ENCODE measurements at regions not wholly inside any gene's neighbourhood (a gene's known extent, or its start where the extent isn't known, plus 50 kb on each side); places are given as distances from the start of the nearest gene placed in this dataset.

GRCh38 chr1:185421485-185422107 lies 104.6 kb upstream of the IVNS1ABP start:
- TF ChIP-seq EZH2phosphoT487 (IDR thresholded peaks at IDR 0.05; ENCODE audit: borderline replicate concordance, low read length): no peak
- TF ChIP-seq CTCF (IDR thresholded peaks at IDR 0.05; ENCODE audit: low read depth, low read length, poor library complexity, severe bottlenecking): no peak
- Histone ChIP-seq H3F3A (ENCODE audit: control insufficient read depth, insufficient read depth) (no peaks in the 10 kb centered on the region), H3K27me3 (ENCODE audit: control insufficient read depth, low read length) (peaks cover 2% of the 10 kb centered on the region; the same call in 1 of the 2 replicates), H3K36me3 (ENCODE audit: control insufficient read depth, low read length) (no peaks in the 10 kb centered on the region), H4K20me1 (ENCODE audit: control insufficient read depth, insufficient read depth, low read depth, low read length) (no peaks in the 10 kb centered on the region), H3K9me2 (replicated peaks; ENCODE audit: control insufficient read depth, low read length) (no peaks in the 10 kb centered on the region), H3K4me3 (ENCODE audit: low read length) (no peak overlapping the region), H3K9me3 (ENCODE audit: control insufficient read depth, insufficient read depth, low read length) (no peaks in the 10 kb centered on the region), H3K27ac (ENCODE audit: low read depth, low read length) (no peak overlapping the region), H3K4me1 (ENCODE audit: control insufficient read depth, low read length) (no peaks in the 10 kb centered on the region), H3K4me2 (ENCODE audit: low read length) (no peak overlapping the region), H3K79me2 (ENCODE audit: control insufficient read depth, low read length) (no peaks in the 10 kb centered on the region)

GRCh38 chr1:185420588-185421081 lies 103.6 kb upstream of the IVNS1ABP start:
- Histone ChIP-seq H3F3A (ENCODE audit: control insufficient read depth, insufficient read depth) (no peaks in the 10 kb centered on the region), H3K27me3 (ENCODE audit: control insufficient read depth, low read length) (peaks cover 2% of the 10 kb centered on the region; the same call in 1 of the 2 replicates), H3K9me3 (ENCODE audit: control insufficient read depth, insufficient read depth, low read length) (no peaks in the 10 kb centered on the region), H3K79me2 (ENCODE audit: control insufficient read depth, low read length) (no peaks in the 10 kb centered on the region), H3K4me3 (ENCODE audit: low read length) (no peak overlapping the region), H3K4me1 (ENCODE audit: control insufficient read depth, low read length) (no peaks in the 10 kb centered on the region), H3K27ac (ENCODE audit: low read depth, low read length) (no peak overlapping the region), H4K20me1 (ENCODE audit: control insufficient read depth, insufficient read depth, low read depth, low read length) (no peaks in the 10 kb centered on the region), H3K4me2 (ENCODE audit: low read length) (no peak overlapping the region), H3K36me3 (ENCODE audit: control insufficient read depth, low read length) (no peaks in the 10 kb centered on the region), H3K9me2 (replicated peaks; ENCODE audit: control insufficient read depth, low read length) (no peaks in the 10 kb centered on the region)
- TF ChIP-seq CTCF (IDR thresholded peaks at IDR 0.05; ENCODE audit: low read depth, low read length, poor library complexity, severe bottlenecking) (no peak), EZH2phosphoT487 (IDR thresholded peaks at IDR 0.05; ENCODE audit: borderline replicate concordance, low read length) (no peak)

GRCh38 chr1:185419718-185420117 lies 102.7 kb upstream of the IVNS1ABP start:
- H3K27me3 ChIP-seq (ENCODE audit: control insufficient read depth, low read length): peaks cover 2% of the 10 kb centered on the region; the same call in 1 of the 2 replicates
- H3K9me3 ChIP-seq (ENCODE audit: control insufficient read depth, insufficient read depth, low read length): no peaks in the 10 kb centered on the region
- H3K4me3 ChIP-seq (ENCODE audit: low read length): no peak overlapping the region
- no peak overlapping the region for H3K27ac ChIP-seq (ENCODE audit: low read depth, low read length)
- H3K4me1 ChIP-seq (ENCODE audit: control insufficient read depth, low read length): no peaks in the 10 kb centered on the region
- no peaks in the 10 kb centered on the region for H3K36me3 ChIP-seq (ENCODE audit: control insufficient read depth, low read length)
- H3K79me2 ChIP-seq (ENCODE audit: control insufficient read depth, low read length): no peaks in the 10 kb centered on the region
- H4K20me1 ChIP-seq (ENCODE audit: control insufficient read depth, insufficient read depth, low read depth, low read length): no peaks in the 10 kb centered on the region
- TF ChIP-seq CTCF (IDR thresholded peaks at IDR 0.05; ENCODE audit: low read depth, low read length, poor library complexity, severe bottlenecking) (no peak), EZH2phosphoT487 (IDR thresholded peaks at IDR 0.05; ENCODE audit: borderline replicate concordance, low read length) (no peak)
- H3K4me2 ChIP-seq (ENCODE audit: low read length): no peak overlapping the region
- H3K9me2 ChIP-seq (replicated peaks; ENCODE audit: control insufficient read depth, low read length): no peaks in the 10 kb centered on the region
- no peaks in the 10 kb centered on the region for H3F3A ChIP-seq (ENCODE audit: control insufficient read depth, insufficient read depth)
